ENCODE measurements at regions not wholly inside any gene's neighbourhood (a gene's known extent, or its start where the extent isn't known, plus 50 kb on each side); places are given as distances from the start of the nearest gene placed in this dataset.

- H3K9me3 Mint-ChIP-seq, result no peaks in the 10 kb centered on the region
- H3K27me3 Mint-ChIP-seq, result no peaks in the 10 kb centered on the region
- no peak overlapping the region for H3K27ac Mint-ChIP-seq
- DNase-seq (ENCODE audit: extremely low spot score, unreplicated experiment), result no peak
- no peaks in the 10 kb centered on the region for H3K4me1 Mint-ChIP-seq (ENCODE audit: unreplicated experiment)
- TF ChIP-seq CTCF (conservative IDR thresholded peaks at IDR 0.05), result no peak
- H3K4me3 Mint-ChIP-seq, result no peak overlapping the region
- H3K36me3 Mint-ChIP-seq, result no peaks in the 10 kb centered on the region
Measured at GRCh38 chr1:187787736-187788135, 959.0 kb downstream of the PLA2G4A start.

- no peaks in the 10 kb centered on the region for H3K9me3 Mint-ChIP-seq
- H3K27ac Mint-ChIP-seq, result no peak overlapping the region
Measured at GRCh38 chr1:187788718-187789117, 960.0 kb downstream of the PLA2G4A start.

GRCh38 chr1:187790724-187791123 is 962.0 kb downstream of the PLA2G4A start:
- no peaks in the 10 kb centered on the region for H3K9me3 Mint-ChIP-seq
- TF ChIP-seq CTCF (conservative IDR thresholded peaks at IDR 0.05), result no peak
- DNase-seq (ENCODE audit: extremely low spot score, unreplicated experiment), result no peak
- H3K4me3 Mint-ChIP-seq, result no peak overlapping the region
- H3K4me1 Mint-ChIP-seq (ENCODE audit: unreplicated experiment), result no peaks in the 10 kb centered on the region
- H3K27ac Mint-ChIP-seq, result no peak overlapping the region
- no peaks in the 10 kb centered on the region for H3K36me3 Mint-ChIP-seq
- H3K27me3 Mint-ChIP-seq, result no peaks in the 10 kb centered on the region

More at GRCh38 chr1:187788718-187789117, 960.0 kb downstream of the PLA2G4A start:
- Mint-ChIP-seq H3K4me1 (ENCODE audit: unreplicated experiment) (no peaks in the 10 kb centered on the region), H3K27me3 (no peaks in the 10 kb centered on the region), H3K4me3 (no peak overlapping the region), H3K36me3 (no peaks in the 10 kb centered on the region)
- TF ChIP-seq CTCF (conservative IDR thresholded peaks at IDR 0.05), result no peak
- no peak for DNase-seq (ENCODE audit: extremely low spot score, unreplicated experiment)

- no peaks in the 10 kb centered on the region for H3K27me3 Mint-ChIP-seq
- no peak for TF ChIP-seq CTCF (conservative IDR thresholded peaks at IDR 0.05)
- H3K36me3 Mint-ChIP-seq, result no peaks in the 10 kb centered on the region
- H3K27ac Mint-ChIP-seq, result no peak overlapping the region
- H3K9me3 Mint-ChIP-seq, result no peaks in the 10 kb centered on the region
- no peaks in the 10 kb centered on the region for H3K4me1 Mint-ChIP-seq (ENCODE audit: unreplicated experiment)
- no peak for DNase-seq (ENCODE audit: extremely low spot score, unreplicated experiment)
- no peak overlapping the region for H3K4me3 Mint-ChIP-seq
Measured at GRCh38 chr1:187794561-187794960, 965.8 kb downstream of the PLA2G4A start.

GRCh38 chr1:187809549-187809948 is 980.8 kb downstream of the PLA2G4A start:
- H3K4me1 Mint-ChIP-seq (ENCODE audit: unreplicated experiment), result no peaks in the 10 kb centered on the region
- no peaks in the 10 kb centered on the region for H3K9me3 Mint-ChIP-seq
- H3K36me3 Mint-ChIP-seq, result no peaks in the 10 kb centered on the region
- TF ChIP-seq CTCF (conservative IDR thresholded peaks at IDR 0.05), result no peak
- H3K27me3 Mint-ChIP-seq, result no peaks in the 10 kb centered on the region
- H3K27ac Mint-ChIP-seq, result no peak overlapping the region
- no peak for DNase-seq (ENCODE audit: extremely low spot score, unreplicated experiment)
- H3K4me3 Mint-ChIP-seq, result no peak overlapping the region

GRCh38 chr1:187816646-187817045 is 987.9 kb downstream of the PLA2G4A start:
- H3K4me1 Mint-ChIP-seq (ENCODE audit: unreplicated experiment), result no peaks in the 10 kb centered on the region
- no peak for TF ChIP-seq CTCF (conservative IDR thresholded peaks at IDR 0.05)
- no peak overlapping the region for H3K27ac Mint-ChIP-seq
- DNase-seq (ENCODE audit: extremely low spot score, unreplicated experiment), result no peak
- no peak overlapping the region for H3K4me3 Mint-ChIP-seq
- H3K36me3 Mint-ChIP-seq, result no peaks in the 10 kb centered on the region
- H3K27me3 Mint-ChIP-seq, result no peaks in the 10 kb centered on the region
- peaks cover 6% of the 10 kb centered on the region for H3K9me3 Mint-ChIP-seq

All from type B pancreatic cell (in vitro differentiated cells).